HCT116 (cell line): ENCODE measurements at regions not wholly inside any gene's neighbourhood (a gene's known extent, or its start where the extent isn't known, plus 50 kb on each side); places are given as distances from the start of the nearest gene placed in this dataset.

Source experiments
- CEBPB ChIP-seq: IDR thresholded peaks from 2 replicates; pipeline ENCODE4 v1.6.1; 2012; ENCODE audit warnings: low read depth
- CTCF ChIP-seq, 3 experiments: fragments of 200-600 bp in 1 of 3; sonication (generic) in 1 of 3; IDR thresholded peaks in 2 of 3; conservative IDR thresholded peaks in 1 of 3; 2 replicates each; pipeline ENCODE4 v1.5.1; 2012 to 2017; ENCODE audit warnings: low read depth in 2 of 3, low read length in 2 of 3, antibody characterized with exemption in 1 of 3, borderline replicate concordance in 1 of 3, control low read depth in 1 of 3, mild to moderate bottlenecking in 1 of 3, mixed read lengths in 1 of 3, mixed run types in 1 of 3, moderate library complexity in 1 of 3; ENCODE audit not compliant: insufficient read depth in 1 of 3
- ELF1 ChIP-seq: IDR thresholded peaks from 2 replicates; pipeline ENCODE4 v1.6.1; 2012; ENCODE audit warnings: low read depth, borderline replicate concordance
- EZH2 ChIP-seq: fragments of 200-600 bp; sonication (generic); IDR thresholded peaks from 2 replicates; pipeline ENCODE4 v1.6.1; 2017; ENCODE audit warnings: antibody characterized with exemption, mixed run types
- EZH2phosphoT487 ChIP-seq: fragments of 200-600 bp; IDR thresholded peaks from 2 replicates; pipeline ENCODE4 v1.6.1; 2018; ENCODE audit warnings: antibody characterized with exemption, borderline replicate concordance
- MAX ChIP-seq: IDR thresholded peaks from 2 replicates; pipeline ENCODE4 v1.6.1; 2012
- POLR2A ChIP-seq: IDR thresholded peaks from 2 replicates; pipeline ENCODE4 v1.7.0; 2011; ENCODE audit warnings: borderline replicate concordance; ENCODE audit not compliant: insufficient read depth, insufficient read length; ENCODE audit errors: extremely low read depth
- POLR2AphosphoS5 ChIP-seq: IDR thresholded peaks from 2 replicates; pipeline ENCODE4 v1.6.1; 2011; ENCODE audit warnings: mild to moderate bottlenecking, low read depth, low read length, moderate library complexity
- RAD21 ChIP-seq: IDR thresholded peaks from 2 replicates; pipeline ENCODE4 v1.6.1; 2012; ENCODE audit warnings: low read depth, mild to moderate bottlenecking
- REST ChIP-seq: IDR thresholded peaks from 2 replicates; pipeline ENCODE4 v1.6.1; 2012; ENCODE audit warnings: low read depth
- SRF ChIP-seq: IDR thresholded peaks from 2 replicates; pipeline ENCODE4 v1.6.1; 2012; ENCODE audit warnings: low read depth
- YY1 ChIP-seq: IDR thresholded peaks from 2 replicates; pipeline ENCODE4 v1.6.1; 2011; ENCODE audit warnings: low read length, low read depth, moderate library complexity, mild to moderate bottlenecking; ENCODE audit not compliant: insufficient replicate concordance; ENCODE audit errors: extremely low read depth
- ZBTB33 ChIP-seq: IDR thresholded peaks from 2 replicates; pipeline ENCODE4 v1.6.1; 2011; ENCODE audit warnings: mild to moderate bottlenecking, low read length, moderate library complexity; ENCODE audit not compliant: insufficient replicate concordance; ENCODE audit errors: extremely low read depth
- ZFX ChIP-seq: fragments of 450-650 bp; IDR thresholded peaks from 2 replicates; pipeline ENCODE4 v1.6.1; 2017

GRCh38 chr14:87388946-87389345, 604.0 kb downstream of the GALC start:
- no peak for TF ChIP-seq CTCF (IDR thresholded peaks at IDR 0.05 in 2 of 3, conservative IDR thresholded peaks at IDR 0.05 in 1 of 3; ENCODE audit: borderline replicate concordance in 1 of 3, insufficient read depth in 1 of 3, low read depth in 2 of 3, low read length in 2 of 3)
- TF ChIP-seq EZH2 = no peak
- TF ChIP-seq POLR2A = no peak
- no peak for TF ChIP-seq ELF1
- TF ChIP-seq POLR2AphosphoS5 = no peak
- TF ChIP-seq ZBTB33 = no peak
- TF ChIP-seq REST = no peak
- no peak for TF ChIP-seq RAD21
- no peak for TF ChIP-seq SRF
- TF ChIP-seq YY1 = no peak
- no peak for TF ChIP-seq MAX
- no peak for TF ChIP-seq ZFX
- no peak for TF ChIP-seq EZH2phosphoT487
- no peak for TF ChIP-seq CEBPB
